Lung (tissue), 11 donors: ENCODE measurements at regions not wholly inside any gene's neighbourhood (a gene's known extent, or its start where the extent isn't known, plus 50 kb on each side); places are given as distances from the start of the nearest gene placed in this dataset.
A peak's percentile ranks its signal among the peaks of the same experiment; 100 is the strongest.

Experiments
- ATAC-seq: fragments of 200-7000 bp; cut with Tn5 transposase; one replicate; pipeline ENCODE4 v1.9.1; 2020; ENCODE audit warnings: moderate number of reproducible peaks; ENCODE audit not compliant: insufficient read depth, low FRiP score
- DNase-seq, 3 donors: peaks; one replicate each; pipeline ENCODE4 v3.0.0-alpha.2; 2013 to 2017
- H3K27ac ChIP-seq, 2 donors: one replicate each; pipeline ENCODE4 v1.5.1; 2013; ENCODE audit warnings: mild to moderate bottlenecking in 2 of 2, moderate library complexity in 2 of 2, control low read depth in 1 of 2, inconsistent platforms in 1 of 2, low read depth in 1 of 2, low read length in 1 of 2
- H3K27me3 ChIP-seq, 3 donors: one replicate each; pipeline ENCODE4 v1.5.1; 2013; ENCODE audit warnings: low read length in 2 of 3; ENCODE audit not compliant: control insufficient read depth in 3 of 3, insufficient read depth in 3 of 3
- H3K36me3 ChIP-seq, 4 donors: one replicate each; pipeline ENCODE4 v1.5.1; 2013; ENCODE audit warnings: low read length in 4 of 4, mild to moderate bottlenecking in 1 of 4, moderate library complexity in 1 of 4; ENCODE audit not compliant: control insufficient read depth in 4 of 4, insufficient read depth in 4 of 4
- H3K4me1 ChIP-seq, 5 donors: one replicate each; pipeline ENCODE4 v1.5.1; 2013; ENCODE audit warnings: low read length in 5 of 5, mild to moderate bottlenecking in 2 of 5, moderate library complexity in 1 of 5; ENCODE audit not compliant: control insufficient read depth in 5 of 5, insufficient read depth in 5 of 5
- H3K4me3 ChIP-seq: one replicate; pipeline ENCODE4 v1.5.1; 2013; ENCODE audit warnings: mild to moderate bottlenecking, control low read depth, moderate library complexity
- H3K9ac ChIP-seq, 2 donors: one replicate each; pipeline ENCODE4 v1.5.1; 2013; ENCODE audit warnings: low read length in 2 of 2, control low read depth in 1 of 2; ENCODE audit not compliant: insufficient read depth in 1 of 2
- H3K9me3 ChIP-seq, 4 donors: one replicate each; pipeline ENCODE4 v1.5.1; 2013; ENCODE audit warnings: low read length in 3 of 4, mild to moderate bottlenecking in 1 of 4, moderate library complexity in 1 of 4; ENCODE audit not compliant: control insufficient read depth in 4 of 4, insufficient read depth in 3 of 4
- WGBS, 2 donors: extraction: QIAGEN DNeasy Blood & Tissue Kit; methylation state at CpG; one replicate each; pipeline ENCODE4 v1.1.7; 2013; 5-methylcytosine and 5-hydroxymethylcytosine counted together
- TF ChIP-seq, protein P1 (sequence below): IDR thresholded peaks from 2 replicates; pipeline ENCODE4 v1.5.1; 2012; ENCODE audit warnings: mild to moderate bottlenecking; ENCODE audit errors: control extremely low read depth, extremely low read depth
- donor health status: control.
- donor health status: control.
- donor health status: Bipolar disorder and iron deficiency.
- donor health status: healthy.
- donor health status: DM: yes; HTN: yes; CAD: no.

DNA sequence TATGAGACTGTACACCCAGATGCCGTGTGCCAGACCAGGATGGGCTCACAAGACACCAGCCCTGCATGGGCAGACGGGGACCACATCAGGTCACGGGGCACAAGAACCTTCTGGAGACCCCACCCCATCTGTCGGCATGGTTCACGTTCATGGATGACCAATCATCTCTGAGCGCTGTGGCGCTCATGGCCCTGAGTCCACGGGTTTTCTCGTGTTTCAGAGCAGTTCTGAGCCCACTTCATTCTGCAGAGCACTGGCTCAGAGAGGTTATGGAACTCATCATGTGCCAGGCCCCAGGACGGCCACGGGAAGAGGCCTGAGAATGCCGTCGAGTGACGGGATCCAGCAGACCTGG, 63.0 kb upstream of the PPARA start:
- peaks cover 0 to 42% (median 28%) of the 10 kb centered on the region in 4 donors for H3K36me3 ChIP-seq
- H3K9me3 ChIP-seq, result no peaks in the 10 kb centered on the region
- H3K4me1 ChIP-seq, result peaks cover 13 to 53% (median 18%) of the 10 kb centered on the region in 5 donors
- DNase-seq, result no peak
- TF ChIP-seq, protein P1, sequence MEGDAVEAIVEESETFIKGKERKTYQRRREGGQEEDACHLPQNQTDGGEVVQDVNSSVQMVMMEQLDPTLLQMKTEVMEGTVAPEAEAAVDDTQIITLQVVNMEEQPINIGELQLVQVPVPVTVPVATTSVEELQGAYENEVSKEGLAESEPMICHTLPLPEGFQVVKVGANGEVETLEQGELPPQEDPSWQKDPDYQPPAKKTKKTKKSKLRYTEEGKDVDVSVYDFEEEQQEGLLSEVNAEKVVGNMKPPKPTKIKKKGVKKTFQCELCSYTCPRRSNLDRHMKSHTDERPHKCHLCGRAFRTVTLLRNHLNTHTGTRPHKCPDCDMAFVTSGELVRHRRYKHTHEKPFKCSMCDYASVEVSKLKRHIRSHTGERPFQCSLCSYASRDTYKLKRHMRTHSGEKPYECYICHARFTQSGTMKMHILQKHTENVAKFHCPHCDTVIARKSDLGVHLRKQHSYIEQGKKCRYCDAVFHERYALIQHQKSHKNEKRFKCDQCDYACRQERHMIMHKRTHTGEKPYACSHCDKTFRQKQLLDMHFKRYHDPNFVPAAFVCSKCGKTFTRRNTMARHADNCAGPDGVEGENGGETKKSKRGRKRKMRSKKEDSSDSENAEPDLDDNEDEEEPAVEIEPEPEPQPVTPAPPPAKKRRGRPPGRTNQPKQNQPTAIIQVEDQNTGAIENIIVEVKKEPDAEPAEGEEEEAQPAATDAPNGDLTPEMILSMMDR, result no peak
- peak overlapping the region; percentile 82 to 91 for H3K27ac ChIP-seq
- no peaks in the 10 kb centered on the region for H3K27me3 ChIP-seq
- no peak for ATAC-seq
- no peak overlapping the region for H3K4me3 ChIP-seq
- peak overlapping the region in 1 of 2 donors; percentile 0 for H3K9ac ChIP-seq
- 62 to 80% methylated on average over 14 of the region's 14 CpGs for WGBS, 2 donors

- H3K36me3 ChIP-seq, result peaks cover 0 to 45% (median 31%) of the 10 kb centered on the region in 4 donors
- 44 to 62% methylated on average over 22 of the region's 22 CpGs for WGBS, 2 donors
Observed at GRCh38 chr22:46087816-46088277, 62.5 kb upstream of the PPARA start.

GRCh38 chr22:46088541-46089311, 61.6 kb upstream of the PPARA start:
- DNase-seq, result no peak
- no peaks in the 10 kb centered on the region for H3K27me3 ChIP-seq
- no peak overlapping the region for H3K9ac ChIP-seq
- no peak overlapping the region for H3K4me3 ChIP-seq
- WGBS, 2 donors, result 49 to 67% methylated on average over 24 to 25 of the region's 25 CpGs
- no peak for ATAC-seq
- H3K36me3 ChIP-seq, result peaks cover 0 to 50% (median 31%) of the 10 kb centered on the region in 4 donors
- no peaks in the 10 kb centered on the region for H3K9me3 ChIP-seq
- H3K27ac ChIP-seq, result peak overlapping the region; percentile 82 to 91
- peaks cover 13 to 57% (median 18%) of the 10 kb centered on the region in 5 donors for H3K4me1 ChIP-seq
- TF ChIP-seq, protein P1, result no peak

More at GRCh38 chr22:46087816-46088277, 62.5 kb upstream of the PPARA start:
- TF ChIP-seq, protein P1, result no peak
- H3K27ac ChIP-seq, result peak overlapping the region; percentile 82 to 91
- H3K9ac ChIP-seq, result peak overlapping the region in 1 of 2 donors; percentile 0
- H3K4me3 ChIP-seq, result no peak overlapping the region
- no peaks in the 10 kb centered on the region for H3K9me3 ChIP-seq
- no peaks in the 10 kb centered on the region for H3K27me3 ChIP-seq
- H3K4me1 ChIP-seq, result peaks cover 13 to 53% (median 18%) of the 10 kb centered on the region in 5 donors
- ATAC-seq (peak; percentile 38), DNase-seq (peak; percentile 93 to 94 (median 93))
